WI38 (cell line): ENCODE measurements at regions not wholly inside any gene's neighbourhood (a gene's known extent, or its start where the extent isn't known, plus 50 kb on each side); places are given as distances from the start of the nearest gene placed in this dataset.

Source experiments
- H3K4me3 ChIP-seq: 2 replicates; pipeline ENCODE4 v1.5.1; 2011; ENCODE audit warnings: low read depth, mild to moderate bottlenecking, control low read depth, low read length
- CTCF ChIP-seq: IDR thresholded peaks from 2 replicates; pipeline ENCODE4 v1.5.1; 2012; ENCODE audit warnings: low read depth, mild to moderate bottlenecking, control low read depth, low read length

GRCh38 chr13:105908586-105908985 is 626.9 kb downstream of the EFNB2 start:
- no peak for TF ChIP-seq CTCF
- H3K4me3 ChIP-seq = no peak overlapping the region

GRCh38 chr13:105907319-105908019 is 628.0 kb downstream of the EFNB2 start:
- no peak for TF ChIP-seq CTCF
- no peak overlapping the region for H3K4me3 ChIP-seq

- H3K4me3 ChIP-seq = no peak overlapping the region
- no peak for TF ChIP-seq CTCF
These were observed 628.7 kb downstream of the EFNB2 start for GRCh38 chr13:105906746-105907145.

GRCh38 chr13:105904034-105904742 is 631.3 kb downstream of the EFNB2 start:
- no peak for TF ChIP-seq CTCF
- no peak overlapping the region for H3K4me3 ChIP-seq

GRCh38 chr13:105902396-105902795 is 633.1 kb downstream of the EFNB2 start:
- no peak overlapping the region for H3K4me3 ChIP-seq
- no peak for TF ChIP-seq CTCF

- no peak overlapping the region for H3K4me3 ChIP-seq
- TF ChIP-seq CTCF = no peak
These were observed 637.9 kb downstream of the EFNB2 start for GRCh38 chr13:105897575-105897974.

GRCh38 chr13:105894697-105895096 is 640.8 kb downstream of the EFNB2 start:
- TF ChIP-seq CTCF = no peak
- no peak overlapping the region for H3K4me3 ChIP-seq
